ENCODE measurements at regions not wholly inside any gene's neighbourhood (a gene's known extent, or its start where the extent isn't known, plus 50 kb on each side); places are given as distances from the start of the nearest gene placed in this dataset.
"Not testable (repeated sequence)": the region's sequence is repeated elsewhere in the genome, so short reads cannot be mapped to it uniquely, and the experiment has no call there.

GRCh38 chr14:87030197-87030596, 962.8 kb downstream of the GALC start:
- no peaks in the 10 kb centered on the region for H3K27me3 ChIP-seq (ENCODE audit: insufficient read depth, low read depth, low read length)
- no peak overlapping the region for H3K4me2 ChIP-seq (ENCODE audit: low read length)
- no peaks in the 10 kb centered on the region for H3K9me3 ChIP-seq (ENCODE audit: low read length)
- H3K4me3 ChIP-seq (ENCODE audit: low read length): no peak overlapping the region
- H3K36me3 ChIP-seq (ENCODE audit: insufficient read depth, low read length): no peaks in the 10 kb centered on the region
- no peak overlapping the region for H3K9ac ChIP-seq (ENCODE audit: low read length)
- no peak overlapping the region for H3K27ac ChIP-seq (ENCODE audit: low read length)
- no peak overlapping the region for H2AFZ ChIP-seq (ENCODE audit: low read depth, low read length)
- no peaks in the 10 kb centered on the region for H3K79me2 ChIP-seq (replicated peaks; ENCODE audit: insufficient read depth, low read length)
- H3K9me2 ChIP-seq (ENCODE audit: insufficient read depth, low read length): no peaks in the 10 kb centered on the region
- no peak for TF ChIP-seq EZH2 (IDR thresholded peaks at IDR 0.05; ENCODE audit: borderline replicate concordance, insufficient read depth, low read length, poor library complexity, severe bottlenecking)
- no peak for TF ChIP-seq RAD21 (conservative IDR thresholded peaks at IDR 0.05)
- no peak for TF ChIP-seq TAF1 (IDR thresholded peaks at IDR 0.05; ENCODE audit: low read depth)
- no peak for TF ChIP-seq REST (IDR thresholded peaks at IDR 0.05; ENCODE audit: borderline replicate concordance)
- no peak for TF ChIP-seq CTCF (IDR thresholded peaks at IDR 0.05; ENCODE audit: poor library complexity, severe bottlenecking)
- TF ChIP-seq EP300 (conservative IDR thresholded peaks at IDR 0.05; ENCODE audit: poor library complexity, severe bottlenecking): no peak
- no peak for TF ChIP-seq MXI1 (conservative IDR thresholded peaks at IDR 0.05; ENCODE audit: poor library complexity, severe bottlenecking)
- TF ChIP-seq SMC3 (conservative IDR thresholded peaks at IDR 0.05; ENCODE audit: poor library complexity): no peak
- TF ChIP-seq POLR2AphosphoS5 (IDR thresholded peaks at IDR 0.05): no peak
- H3F3A ChIP-seq (ENCODE audit: insufficient read depth, low read length, poor library complexity, severe bottlenecking): no peaks in the 10 kb centered on the region
- H4K20me1 ChIP-seq (ENCODE audit: insufficient read depth): no peaks in the 10 kb centered on the region

- H3K4me3 ChIP-seq (ENCODE audit: low read length); H3K9me2 ChIP-seq (ENCODE audit: insufficient read depth, low read length); H3K9me3 ChIP-seq (ENCODE audit: low read length); H3K9ac ChIP-seq (ENCODE audit: low read length); H3K4me2 ChIP-seq (ENCODE audit: low read length); H3K27ac ChIP-seq (ENCODE audit: low read length); H3F3A ChIP-seq (ENCODE audit: insufficient read depth, low read length, poor library complexity, severe bottlenecking); H2AFZ ChIP-seq (ENCODE audit: low read depth, low read length); H3K36me3 ChIP-seq (ENCODE audit: insufficient read depth, low read length); H4K20me1 ChIP-seq (ENCODE audit: insufficient read depth); H3K79me2 ChIP-seq (replicated peaks; ENCODE audit: insufficient read depth, low read length); H3K27me3 ChIP-seq (ENCODE audit: insufficient read depth, low read depth, low read length): not testable (repeated sequence)
Measured at GRCh38 chr14:87020106-87020505, 972.9 kb downstream of the GALC start.

GRCh38 chr14:87018294-87018693, 974.7 kb downstream of the GALC start:
- TF ChIP-seq SMC3 (conservative IDR thresholded peaks at IDR 0.05; ENCODE audit: poor library complexity): no peak
- TF ChIP-seq MXI1 (conservative IDR thresholded peaks at IDR 0.05; ENCODE audit: poor library complexity, severe bottlenecking): no peak
- TF ChIP-seq POLR2AphosphoS5 (IDR thresholded peaks at IDR 0.05): no peak
- TF ChIP-seq CTCF (IDR thresholded peaks at IDR 0.05; ENCODE audit: poor library complexity, severe bottlenecking): no peak
- no peak for TF ChIP-seq EZH2 (IDR thresholded peaks at IDR 0.05; ENCODE audit: borderline replicate concordance, insufficient read depth, low read length, poor library complexity, severe bottlenecking)
- no peak for TF ChIP-seq RAD21 (conservative IDR thresholded peaks at IDR 0.05)

More at GRCh38 chr14:87018294-87018693, 974.7 kb downstream of the GALC start:
- Histone ChIP-seq H3K9me3 (ENCODE audit: low read length) (no peaks in the 10 kb centered on the region), H3K9ac (ENCODE audit: low read length) (no peak overlapping the region), H4K20me1 (ENCODE audit: insufficient read depth) (no peaks in the 10 kb centered on the region), H3F3A (ENCODE audit: insufficient read depth, low read length, poor library complexity, severe bottlenecking) (no peaks in the 10 kb centered on the region), H3K4me2 (ENCODE audit: low read length) (no peak overlapping the region), H3K27me3 (ENCODE audit: insufficient read depth, low read depth, low read length) (no peaks in the 10 kb centered on the region), H3K27ac (ENCODE audit: low read length) (no peak overlapping the region), H3K79me2 (replicated peaks; ENCODE audit: insufficient read depth, low read length) (no peaks in the 10 kb centered on the region), H3K36me3 (ENCODE audit: insufficient read depth, low read length) (no peaks in the 10 kb centered on the region), H2AFZ (ENCODE audit: low read depth, low read length) (no peak overlapping the region), H3K4me3 (ENCODE audit: low read length) (no peak overlapping the region), H3K9me2 (ENCODE audit: insufficient read depth, low read length) (no peaks in the 10 kb centered on the region)
